ENCODE measurements at regions not wholly inside any gene's neighbourhood (a gene's known extent, or its start where the extent isn't known, plus 50 kb on each side); places are given as distances from the start of the nearest gene placed in this dataset.

DNA sequence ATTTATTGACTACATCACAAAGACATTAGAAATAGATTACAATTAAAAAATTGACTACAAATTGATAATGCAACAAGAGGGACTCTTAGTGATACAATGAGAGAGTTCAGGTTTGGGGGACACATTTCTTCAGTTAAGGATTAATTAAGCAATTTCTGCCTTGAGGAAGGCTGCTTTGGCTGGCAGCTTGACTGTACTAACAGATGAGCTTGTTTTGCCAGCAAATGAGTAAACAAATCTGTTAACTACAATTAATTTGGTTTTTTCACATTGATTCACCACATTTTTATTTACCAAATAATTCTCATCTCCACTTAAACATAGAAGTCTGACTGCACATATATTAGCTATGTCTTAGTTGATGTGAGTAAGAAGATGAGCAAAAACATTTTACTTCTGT, 183.6 kb upstream of the ZNF385D start:
- Histone ChIP-seq H3K9ac (ENCODE audit: insufficient read length) (no peak overlapping the region), H3K27ac (no peak overlapping the region), H3K36me3 (ENCODE audit: insufficient read depth, low read length) (no peaks in the 10 kb centered on the region), H3K9me3 (ENCODE audit: low read depth, low read length) (no peaks in the 10 kb centered on the region), H3K4me3 (no peak overlapping the region)
- no peak for TF ChIP-seq FOXP2 (optimal IDR thresholded peaks at IDR 0.05; ENCODE audit: control extremely low read depth, extremely low read length, insufficient read depth)
- no peak for TF ChIP-seq POLR2AphosphoS5 (IDR thresholded peaks at IDR 0.05; ENCODE audit: borderline replicate concordance, low read depth, low read length)
- no peak for TF ChIP-seq EZH2 (IDR thresholded peaks at IDR 0.05)
- DNase-seq (ENCODE audit: low read depth, low spot score), result no peak

DNA sequence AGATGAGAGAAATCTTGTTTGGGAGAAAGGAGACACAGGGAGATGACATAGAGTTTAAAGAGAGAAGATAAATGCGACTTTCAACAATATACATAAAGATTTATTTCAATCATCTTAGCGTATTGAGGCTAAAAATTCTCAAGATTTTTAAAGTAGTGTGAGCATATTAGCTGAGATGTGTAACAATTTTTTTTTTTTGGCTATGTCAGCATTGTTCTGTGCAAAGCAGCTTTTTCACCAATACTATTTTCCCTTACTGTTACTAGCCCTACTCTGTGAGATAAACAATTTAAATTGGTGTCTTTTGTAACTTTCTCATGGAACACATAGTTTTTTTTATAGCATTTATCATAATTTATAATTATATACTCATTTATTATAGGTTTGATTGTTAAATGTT, 185.2 kb upstream of the ZNF385D start:
- Histone ChIP-seq H3K4me3 (no peak overlapping the region), H3K36me3 (ENCODE audit: insufficient read depth, low read length) (no peaks in the 10 kb centered on the region), H3K27ac (no peak overlapping the region), H3K9me3 (ENCODE audit: low read depth, low read length) (no peaks in the 10 kb centered on the region), H3K9ac (ENCODE audit: insufficient read length) (no peak overlapping the region)
- TF ChIP-seq POLR2AphosphoS5 (IDR thresholded peaks at IDR 0.05; ENCODE audit: borderline replicate concordance, low read depth, low read length), result no peak
- TF ChIP-seq FOXP2 (optimal IDR thresholded peaks at IDR 0.05; ENCODE audit: control extremely low read depth, extremely low read length, insufficient read depth), result no peak
- TF ChIP-seq EZH2 (IDR thresholded peaks at IDR 0.05), result no peak
- no peak for DNase-seq (ENCODE audit: low read depth, low spot score)

GRCh38 chr3:21938267-21938681, 187.3 kb upstream of the ZNF385D start:
- H3K9ac ChIP-seq (ENCODE audit: insufficient read length), result no peak overlapping the region
- DNase-seq (ENCODE audit: low read depth, low spot score), result no peak
- H3K36me3 ChIP-seq (ENCODE audit: insufficient read depth, low read length), result no peaks in the 10 kb centered on the region
- H3K4me3 ChIP-seq, result no peak overlapping the region
- H3K27ac ChIP-seq, result no peak overlapping the region
- H3K9me3 ChIP-seq (ENCODE audit: low read depth, low read length), result no peaks in the 10 kb centered on the region
- TF ChIP-seq POLR2AphosphoS5 (IDR thresholded peaks at IDR 0.05; ENCODE audit: borderline replicate concordance, low read depth, low read length), result no peak
- no peak for TF ChIP-seq EZH2 (IDR thresholded peaks at IDR 0.05)
- no peak for TF ChIP-seq FOXP2 (optimal IDR thresholded peaks at IDR 0.05; ENCODE audit: control extremely low read depth, extremely low read length, insufficient read depth)

DNA sequence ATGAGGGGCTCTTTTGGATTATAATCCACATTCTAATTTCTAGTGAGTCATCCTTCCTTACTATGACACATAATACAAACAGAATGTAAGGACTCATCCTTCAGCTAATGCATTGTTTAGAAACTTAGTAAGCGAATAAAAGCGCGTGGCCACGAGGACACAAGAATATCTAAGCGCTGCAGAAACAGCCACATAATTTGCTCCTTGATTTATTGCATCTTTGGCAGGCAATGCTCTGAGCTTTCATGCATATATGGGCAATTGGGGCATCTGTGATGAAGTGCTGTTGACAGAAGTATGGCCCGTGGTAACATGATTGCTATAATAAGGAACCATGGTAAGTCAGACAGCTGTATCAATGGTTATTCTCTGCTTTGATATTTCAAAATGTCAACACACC, 191.3 kb upstream of the ZNF385D start:
- no peak for DNase-seq (ENCODE audit: low read depth, low spot score)
- TF ChIP-seq POLR2AphosphoS5 (IDR thresholded peaks at IDR 0.05; ENCODE audit: borderline replicate concordance, low read depth, low read length), result no peak
- H3K27ac ChIP-seq, result no peak overlapping the region
- no peak overlapping the region for H3K9ac ChIP-seq (ENCODE audit: insufficient read length)
- no peak overlapping the region for H3K4me3 ChIP-seq
- H3K36me3 ChIP-seq (ENCODE audit: insufficient read depth, low read length), result no peaks in the 10 kb centered on the region
- H3K9me3 ChIP-seq (ENCODE audit: low read depth, low read length), result no peaks in the 10 kb centered on the region

GRCh38 chr3:21944251-21944650, 193.2 kb upstream of the ZNF385D start:
- Histone ChIP-seq H3K27ac (no peak overlapping the region), H3K9ac (ENCODE audit: insufficient read length) (no peak overlapping the region), H3K4me3 (no peak overlapping the region), H3K9me3 (ENCODE audit: low read depth, low read length) (no peaks in the 10 kb centered on the region), H3K36me3 (ENCODE audit: insufficient read depth, low read length) (no peaks in the 10 kb centered on the region)
- no peak for DNase-seq (ENCODE audit: low read depth, low spot score)
- TF ChIP-seq POLR2AphosphoS5 (IDR thresholded peaks at IDR 0.05; ENCODE audit: borderline replicate concordance, low read depth, low read length), result no peak
- TF ChIP-seq FOXP2 (optimal IDR thresholded peaks at IDR 0.05; ENCODE audit: control extremely low read depth, extremely low read length, insufficient read depth), result no peak
- TF ChIP-seq EZH2 (IDR thresholded peaks at IDR 0.05), result no peak

DNA sequence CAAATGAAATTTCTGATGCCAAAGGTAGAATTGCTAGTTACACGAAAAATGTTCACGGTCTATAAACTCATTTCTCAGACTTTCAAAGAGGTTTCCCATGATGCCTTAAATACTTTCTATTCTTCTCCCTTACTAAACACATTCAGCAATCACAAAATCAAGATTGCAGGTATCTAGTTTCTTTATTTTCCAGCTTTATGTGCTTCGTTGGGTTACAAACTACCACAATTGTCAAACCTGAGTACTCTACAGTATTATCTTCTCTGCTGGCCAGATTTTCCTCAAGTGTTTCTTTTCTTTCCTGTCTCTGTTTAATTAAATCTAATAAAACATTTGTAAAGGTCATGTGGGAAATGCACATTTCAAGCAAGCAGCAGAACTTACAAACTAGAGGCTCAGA, 201.8 kb upstream of the ZNF385D start:
- H3K9ac ChIP-seq (ENCODE audit: insufficient read length), result no peak overlapping the region
- no peak overlapping the region for H3K27ac ChIP-seq
- H3K9me3 ChIP-seq (ENCODE audit: low read depth, low read length), result no peaks in the 10 kb centered on the region
- no peaks in the 10 kb centered on the region for H3K36me3 ChIP-seq (ENCODE audit: insufficient read depth, low read length)
- no peak for TF ChIP-seq EZH2 (IDR thresholded peaks at IDR 0.05)
- TF ChIP-seq POLR2AphosphoS5 (IDR thresholded peaks at IDR 0.05; ENCODE audit: borderline replicate concordance, low read depth, low read length), result no peak
- TF ChIP-seq FOXP2 (optimal IDR thresholded peaks at IDR 0.05; ENCODE audit: control extremely low read depth, extremely low read length, insufficient read depth), result no peak
- no peak overlapping the region for H3K4me3 ChIP-seq
- no peak for DNase-seq (ENCODE audit: low read depth, low spot score)

DNA sequence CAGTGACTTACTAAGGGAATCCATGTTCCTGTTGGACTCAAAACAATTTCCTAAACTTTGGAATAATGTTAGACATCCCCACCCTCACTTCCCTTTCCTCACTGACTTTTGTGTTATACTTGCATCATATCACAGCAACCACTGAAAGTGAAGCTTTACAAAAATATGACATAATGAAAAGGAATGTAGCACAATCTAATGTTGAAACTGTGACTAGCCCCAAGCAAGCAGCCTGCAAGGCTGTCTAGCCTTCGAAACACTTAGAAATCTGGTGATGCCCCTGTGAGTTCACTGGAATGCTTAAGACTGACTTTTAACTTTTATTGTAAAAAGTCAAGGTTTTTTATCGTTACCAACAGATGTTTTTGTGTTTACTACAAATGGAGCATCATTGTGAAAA, 203.7 kb upstream of the ZNF385D start:
- Histone ChIP-seq H3K9ac (ENCODE audit: insufficient read length) (no peak overlapping the region), H3K36me3 (ENCODE audit: insufficient read depth, low read length) (no peaks in the 10 kb centered on the region), H3K9me3 (ENCODE audit: low read depth, low read length) (no peaks in the 10 kb centered on the region), H3K4me3 (no peak overlapping the region), H3K27ac (no peak overlapping the region)
- DNase-seq (ENCODE audit: low read depth, low spot score), result no peak
- no peak for TF ChIP-seq EZH2 (IDR thresholded peaks at IDR 0.05)
- no peak for TF ChIP-seq POLR2AphosphoS5 (IDR thresholded peaks at IDR 0.05; ENCODE audit: borderline replicate concordance, low read depth, low read length)
- no peak for TF ChIP-seq FOXP2 (optimal IDR thresholded peaks at IDR 0.05; ENCODE audit: control extremely low read depth, extremely low read length, insufficient read depth)

DNA sequence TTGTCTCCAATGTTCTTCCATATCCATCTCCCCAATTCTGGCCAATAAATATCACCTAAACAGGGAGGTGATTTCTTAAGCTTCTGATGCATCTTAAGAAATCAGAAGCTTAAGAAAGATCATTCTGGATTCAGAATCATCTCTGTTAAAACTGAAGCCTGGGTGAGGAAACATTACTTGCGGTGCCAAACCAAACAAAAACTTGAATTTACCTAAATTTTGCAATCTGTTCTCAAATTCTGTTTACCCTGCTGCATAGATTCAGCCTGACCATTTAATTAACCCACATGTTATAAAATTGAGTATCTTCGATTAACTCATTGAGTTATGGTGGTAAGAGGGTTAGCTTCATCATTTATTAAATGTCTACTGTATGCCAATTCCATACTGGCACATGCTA, 204.4 kb upstream of the ZNF385D start:
- Histone ChIP-seq H3K9ac (ENCODE audit: insufficient read length) (no peak overlapping the region), H3K4me3 (no peak overlapping the region), H3K9me3 (ENCODE audit: low read depth, low read length) (no peaks in the 10 kb centered on the region), H3K36me3 (ENCODE audit: insufficient read depth, low read length) (no peaks in the 10 kb centered on the region), H3K27ac (no peak overlapping the region)
- no peak for DNase-seq (ENCODE audit: low read depth, low spot score)
- TF ChIP-seq POLR2AphosphoS5 (IDR thresholded peaks at IDR 0.05; ENCODE audit: borderline replicate concordance, low read depth, low read length), result no peak

GRCh38 chr3:21960033-21960432, 209.0 kb upstream of the ZNF385D start:
- Histone ChIP-seq H3K9ac (ENCODE audit: insufficient read length) (no peak overlapping the region), H3K36me3 (ENCODE audit: insufficient read depth, low read length) (no peaks in the 10 kb centered on the region), H3K27ac (no peak overlapping the region), H3K4me3 (no peak overlapping the region), H3K9me3 (ENCODE audit: low read depth, low read length) (no peaks in the 10 kb centered on the region)
- TF ChIP-seq EZH2 (IDR thresholded peaks at IDR 0.05) (no peak), POLR2AphosphoS5 (IDR thresholded peaks at IDR 0.05; ENCODE audit: borderline replicate concordance, low read depth, low read length) (no peak), FOXP2 (optimal IDR thresholded peaks at IDR 0.05; ENCODE audit: control extremely low read depth, extremely low read length, insufficient read depth) (no peak)
- DNase-seq (ENCODE audit: low read depth, low spot score), result no peak

Measured in SK-N-MC (cell line).